ENCODE measurements at regions not wholly inside any gene's neighbourhood (a gene's known extent, or its start where the extent isn't known, plus 50 kb on each side); places are given as distances from the start of the nearest gene placed in this dataset.

- peaks cover 6% of the 10 kb centered on the region for H3K4me1 ChIP-seq (ENCODE audit: control insufficient read depth, insufficient read depth, low read length)
- no peak for DNase-seq
- Mint-ChIP-seq H3K27me3 (ENCODE audit: low read depth in 2 of 2) (peaks cover 6 to 8% of the 10 kb centered on the region in 2 donors), H3K36me3 (no peaks in the 10 kb centered on the region), H3K27ac (no peak overlapping the region), H3K9me3 (no peaks in the 10 kb centered on the region), H3K4me3 (no peak overlapping the region), H3K4me1 (peaks cover 8 to 11% of the 10 kb centered on the region in 2 donors)
- no peak overlapping the region for H3K4me3 ChIP-seq (ENCODE audit: low read length)
- H3K27me3 ChIP-seq (ENCODE audit: control insufficient read depth, insufficient read depth, low read length) = no peaks in the 10 kb centered on the region
- H3K9me3 ChIP-seq (ENCODE audit: control insufficient read depth, insufficient read depth, low read length) = no peaks in the 10 kb centered on the region
- peak in 1 of 3 donors; percentile 36 for ATAC-seq
- 67% methylated on average over 2 of the region's 2 CpGs for WGBS (ENCODE audit: insufficient coverage)
- H3K27ac ChIP-seq (ENCODE audit: low read length) = peak overlapping the region; percentile 42
- no peaks in the 10 kb centered on the region for H3K36me3 ChIP-seq (ENCODE audit: control insufficient read depth, insufficient read depth, low read length)
- intact Hi-C loops (cut with micrococcal nuclease) = no loop called here
- TF ChIP-seq, protein P1, sequence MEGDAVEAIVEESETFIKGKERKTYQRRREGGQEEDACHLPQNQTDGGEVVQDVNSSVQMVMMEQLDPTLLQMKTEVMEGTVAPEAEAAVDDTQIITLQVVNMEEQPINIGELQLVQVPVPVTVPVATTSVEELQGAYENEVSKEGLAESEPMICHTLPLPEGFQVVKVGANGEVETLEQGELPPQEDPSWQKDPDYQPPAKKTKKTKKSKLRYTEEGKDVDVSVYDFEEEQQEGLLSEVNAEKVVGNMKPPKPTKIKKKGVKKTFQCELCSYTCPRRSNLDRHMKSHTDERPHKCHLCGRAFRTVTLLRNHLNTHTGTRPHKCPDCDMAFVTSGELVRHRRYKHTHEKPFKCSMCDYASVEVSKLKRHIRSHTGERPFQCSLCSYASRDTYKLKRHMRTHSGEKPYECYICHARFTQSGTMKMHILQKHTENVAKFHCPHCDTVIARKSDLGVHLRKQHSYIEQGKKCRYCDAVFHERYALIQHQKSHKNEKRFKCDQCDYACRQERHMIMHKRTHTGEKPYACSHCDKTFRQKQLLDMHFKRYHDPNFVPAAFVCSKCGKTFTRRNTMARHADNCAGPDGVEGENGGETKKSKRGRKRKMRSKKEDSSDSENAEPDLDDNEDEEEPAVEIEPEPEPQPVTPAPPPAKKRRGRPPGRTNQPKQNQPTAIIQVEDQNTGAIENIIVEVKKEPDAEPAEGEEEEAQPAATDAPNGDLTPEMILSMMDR (IDR thresholded peaks at IDR 0.05) = no peak
These were observed 212.7 kb downstream of the ESM1 start for GRCh38 chr5:54772684-54773083.

GRCh38 chr5:54772231-54772630, 213.2 kb downstream of the ESM1 start:
- peaks cover 8 to 11% of the 10 kb centered on the region in 2 donors for H3K4me1 Mint-ChIP-seq
- peaks cover 6 to 8% of the 10 kb centered on the region in 2 donors for H3K27me3 Mint-ChIP-seq (ENCODE audit: low read depth in 2 of 2)
- intact Hi-C loops (cut with micrococcal nuclease) = no loop called here
- H3K27ac Mint-ChIP-seq = no peak overlapping the region
- H3K4me1 ChIP-seq (ENCODE audit: control insufficient read depth, insufficient read depth, low read length) = peaks cover 6% of the 10 kb centered on the region
- WGBS (ENCODE audit: insufficient coverage) = 70% methylated on average over 2 of the region's 3 CpGs
- no peaks in the 10 kb centered on the region for H3K9me3 ChIP-seq (ENCODE audit: control insufficient read depth, insufficient read depth, low read length)
- H3K27me3 ChIP-seq (ENCODE audit: control insufficient read depth, insufficient read depth, low read length) = no peaks in the 10 kb centered on the region
- no peaks in the 10 kb centered on the region for H3K36me3 Mint-ChIP-seq
- H3K4me3 Mint-ChIP-seq = no peak overlapping the region
- TF ChIP-seq, protein P1 (IDR thresholded peaks at IDR 0.05) = no peak
- DNase-seq (no peak), ATAC-seq (no peak)
- no peaks in the 10 kb centered on the region for H3K36me3 ChIP-seq (ENCODE audit: control insufficient read depth, insufficient read depth, low read length)
- no peaks in the 10 kb centered on the region for H3K9me3 Mint-ChIP-seq
- H3K27ac ChIP-seq (ENCODE audit: low read length) = peak overlapping the region; percentile 42
- no peak overlapping the region for H3K4me3 ChIP-seq (ENCODE audit: low read length)

- Mint-ChIP-seq H3K9me3 (no peaks in the 10 kb centered on the region), H3K4me1 (peaks cover 7 to 8% of the 10 kb centered on the region in 2 donors), H3K4me3 (no peak overlapping the region), H3K27ac (no peak overlapping the region), H3K27me3 (ENCODE audit: low read depth in 2 of 2) (peaks cover 0 to 8% of the 10 kb centered on the region in 2 donors), H3K36me3 (no peaks in the 10 kb centered on the region)
- ATAC-seq (no peak), DNase-seq (no peak)
- Histone ChIP-seq H3K27me3 (ENCODE audit: control insufficient read depth, insufficient read depth, low read length) (no peaks in the 10 kb centered on the region), H3K4me1 (ENCODE audit: control insufficient read depth, insufficient read depth, low read length) (peaks cover 6% of the 10 kb centered on the region), H3K36me3 (ENCODE audit: control insufficient read depth, insufficient read depth, low read length) (no peaks in the 10 kb centered on the region), H3K4me3 (ENCODE audit: low read length) (no peak overlapping the region), H3K9me3 (ENCODE audit: control insufficient read depth, insufficient read depth, low read length) (no peaks in the 10 kb centered on the region), H3K27ac (ENCODE audit: low read length) (no peak overlapping the region)
- TF ChIP-seq, protein P1 (IDR thresholded peaks at IDR 0.05) = no peak
- intact Hi-C loops (cut with micrococcal nuclease) = no loop called here
- 89% methylated on average over 1 of the region's 1 CpG for WGBS (ENCODE audit: insufficient coverage)
These were observed 215.6 kb downstream of the ESM1 start for GRCh38 chr5:54769746-54770145.

DNA sequence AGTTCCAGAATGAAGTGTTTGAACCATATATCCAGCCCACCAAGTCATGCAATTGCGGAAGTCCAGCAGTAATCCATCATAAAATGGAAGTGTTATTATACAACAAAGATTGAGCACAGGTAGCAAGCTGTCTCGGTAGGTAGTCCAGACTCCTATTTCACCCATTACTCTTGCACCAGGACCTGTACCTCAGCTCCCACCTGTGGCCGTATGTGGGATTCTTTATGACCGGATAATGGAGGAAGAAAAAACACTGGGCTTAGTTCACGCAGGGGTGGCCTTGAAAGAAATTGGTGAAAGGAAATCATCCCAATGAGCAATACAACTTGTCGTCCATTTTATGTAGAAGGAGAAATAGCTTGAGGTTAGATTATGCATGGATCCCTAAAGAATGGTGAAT, 216.3 kb downstream of the ESM1 start:
- Mint-ChIP-seq H3K4me1 (peaks cover 4 to 8% of the 10 kb centered on the region in 2 donors), H3K27me3 (ENCODE audit: low read depth in 2 of 2) (peaks cover 0 to 8% of the 10 kb centered on the region in 2 donors), H3K9me3 (no peaks in the 10 kb centered on the region), H3K36me3 (no peaks in the 10 kb centered on the region), H3K27ac (no peak overlapping the region), H3K4me3 (no peak overlapping the region)
- Histone ChIP-seq H3K36me3 (ENCODE audit: control insufficient read depth, insufficient read depth, low read length) (no peaks in the 10 kb centered on the region), H3K27ac (ENCODE audit: low read length) (no peak overlapping the region), H3K27me3 (ENCODE audit: control insufficient read depth, insufficient read depth, low read length) (no peaks in the 10 kb centered on the region), H3K4me3 (ENCODE audit: low read length) (no peak overlapping the region), H3K9me3 (ENCODE audit: control insufficient read depth, insufficient read depth, low read length) (no peaks in the 10 kb centered on the region), H3K4me1 (ENCODE audit: control insufficient read depth, insufficient read depth, low read length) (peaks cover 4% of the 10 kb centered on the region)
- WGBS (ENCODE audit: insufficient coverage) = 97% methylated on average over 5 of the region's 6 CpGs
- intact Hi-C loops (cut with micrococcal nuclease) = no loop called here
- ATAC-seq (no peak), DNase-seq (no peak)
- TF ChIP-seq, protein P1 (IDR thresholded peaks at IDR 0.05) = no peak
